Activated T-helper 1 cell treated with anti-CD3 and anti-CD28 coated beads, Interleukin-12 subunit alpha, Interleukin-12 subunit beta, Interleukin-2, Interleukin-4 antibody, amounts not matched to agents 30 ng/mL and 10 ng/mL and 1 ng/mL, durations not matched to agents 14 hours and 24 hours and 36 hours (primary cell): ENCODE measurements at regions not wholly inside any gene's neighbourhood (a gene's known extent, or its start where the extent isn't known, plus 50 kb on each side); places are given as distances from the start of the nearest gene placed in this dataset.
"Not testable (repeated sequence)": the region's sequence is repeated elsewhere in the genome, so short reads cannot be mapped to it uniquely, and the experiment has no call there.

Source experiments
- DNase-seq: peaks from one replicate; pipeline ENCODE4 v3.0.0; 2021; ENCODE audit warnings: low spot score
- H3K27ac Mint-ChIP-seq: one replicate; pipeline ENCODE4 v1.8.0; 2021; ENCODE audit warnings: mild to moderate bottlenecking, mixed read lengths
- H3K27me3 Mint-ChIP-seq: one replicate; pipeline ENCODE4 v1.8.0; 2022; ENCODE audit warnings: mild to moderate bottlenecking, moderate library complexity, mixed read lengths; ENCODE audit not compliant: insufficient read depth
- H3K36me3 Mint-ChIP-seq: one replicate; pipeline ENCODE4 v1.8.0; 2021; ENCODE audit warnings: low read depth, mixed read lengths
- H3K4me1 Mint-ChIP-seq: one replicate; pipeline ENCODE4 v1.8.0; 2021; ENCODE audit warnings: low read depth, mixed read lengths
- H3K4me3 Mint-ChIP-seq: one replicate; pipeline ENCODE4 v1.8.0; 2021; ENCODE audit warnings: mild to moderate bottlenecking, moderate library complexity, mixed read lengths
- H3K9me3 Mint-ChIP-seq: one replicate; pipeline ENCODE4 v1.8.0; 2021; ENCODE audit warnings: mixed read lengths
- intact Hi-C: fragments of 100-400 bp; cut with micrococcal nuclease; formaldehyde crosslinking; loops from one replicate; pipeline ENCODE4 v1.15.1; 2024

- intact Hi-C loops: no loop called here
- Mint-ChIP-seq H3K4me3 (no peak overlapping the region), H3K36me3 (no peaks in the 10 kb centered on the region), H3K9me3 (no peaks in the 10 kb centered on the region), H3K4me1 (no peaks in the 10 kb centered on the region), H3K27me3 (no peaks in the 10 kb centered on the region), H3K27ac (no peak overlapping the region)
- no peak for DNase-seq
Measured at GRCh38 chr1:195733408-195733807, 874.8 kb downstream of the KCNT2 start.

- DNase-seq: no peak
- intact Hi-C loops: no loop called here
- no peaks in the 10 kb centered on the region for H3K9me3 Mint-ChIP-seq
- no peaks in the 10 kb centered on the region for H3K4me1 Mint-ChIP-seq
- H3K27ac Mint-ChIP-seq: no peak overlapping the region
- H3K36me3 Mint-ChIP-seq: no peaks in the 10 kb centered on the region
- H3K27me3 Mint-ChIP-seq: no peaks in the 10 kb centered on the region
- H3K4me3 Mint-ChIP-seq: no peak overlapping the region
Measured at GRCh38 chr1:195731385-195731784, 876.9 kb downstream of the KCNT2 start.

GRCh38 chr1:195723796-195724194, 884.4 kb downstream of the KCNT2 start:
- no peak overlapping the region for H3K27ac Mint-ChIP-seq
- H3K27me3 Mint-ChIP-seq: no peaks in the 10 kb centered on the region
- H3K4me1 Mint-ChIP-seq: no peaks in the 10 kb centered on the region
- H3K4me3 Mint-ChIP-seq: no peak overlapping the region
- no peaks in the 10 kb centered on the region for H3K9me3 Mint-ChIP-seq
- DNase-seq: no peak
- intact Hi-C loops: no loop called here
- no peaks in the 10 kb centered on the region for H3K36me3 Mint-ChIP-seq

GRCh38 chr1:195722852-195723795, 885.1 kb downstream of the KCNT2 start:
- H3K4me3 Mint-ChIP-seq, intact Hi-C loops, H3K4me1 Mint-ChIP-seq, H3K27ac Mint-ChIP-seq, DNase-seq, H3K9me3 Mint-ChIP-seq, H3K27me3 Mint-ChIP-seq, H3K36me3 Mint-ChIP-seq: not testable (repeated sequence)

- intact Hi-C loops, H3K27me3 Mint-ChIP-seq, H3K9me3 Mint-ChIP-seq, DNase-seq, H3K36me3 Mint-ChIP-seq, H3K4me1 Mint-ChIP-seq, H3K4me3 Mint-ChIP-seq, H3K27ac Mint-ChIP-seq: not testable (repeated sequence)
Measured at GRCh38 chr1:195722146-195722545, 886.1 kb downstream of the KCNT2 start.

- Mint-ChIP-seq H3K36me3 (no peaks in the 10 kb centered on the region), H3K27me3 (no peaks in the 10 kb centered on the region), H3K4me3 (no peak overlapping the region), H3K4me1 (no peaks in the 10 kb centered on the region), H3K9me3 (no peaks in the 10 kb centered on the region), H3K27ac (no peak overlapping the region)
- DNase-seq: no peak
- intact Hi-C loops: no loop called here
Measured at GRCh38 chr1:195721210-195721971, 886.8 kb downstream of the KCNT2 start.

- no peak overlapping the region for H3K4me3 Mint-ChIP-seq
- H3K27ac Mint-ChIP-seq: no peak overlapping the region
- no peaks in the 10 kb centered on the region for H3K36me3 Mint-ChIP-seq
- no peaks in the 10 kb centered on the region for H3K4me1 Mint-ChIP-seq
- no peaks in the 10 kb centered on the region for H3K9me3 Mint-ChIP-seq
- intact Hi-C loops: no loop called here
- no peaks in the 10 kb centered on the region for H3K27me3 Mint-ChIP-seq
- no peak for DNase-seq
Measured at GRCh38 chr1:195717651-195718050, 890.6 kb downstream of the KCNT2 start.

GRCh38 chr1:195715652-195716051, 892.6 kb downstream of the KCNT2 start:
- no peak overlapping the region for H3K27ac Mint-ChIP-seq
- DNase-seq: no peak
- H3K36me3 Mint-ChIP-seq: no peaks in the 10 kb centered on the region
- no peaks in the 10 kb centered on the region for H3K27me3 Mint-ChIP-seq
- intact Hi-C loops: no loop called here
- no peaks in the 10 kb centered on the region for H3K4me1 Mint-ChIP-seq
- no peaks in the 10 kb centered on the region for H3K9me3 Mint-ChIP-seq
- H3K4me3 Mint-ChIP-seq: no peak overlapping the region

GRCh38 chr1:195714248-195714647, 894.0 kb downstream of the KCNT2 start:
- no peaks in the 10 kb centered on the region for H3K4me1 Mint-ChIP-seq
- no peaks in the 10 kb centered on the region for H3K9me3 Mint-ChIP-seq
- no peaks in the 10 kb centered on the region for H3K36me3 Mint-ChIP-seq
- no peak for DNase-seq
- no peak overlapping the region for H3K27ac Mint-ChIP-seq
- H3K27me3 Mint-ChIP-seq: no peaks in the 10 kb centered on the region
- H3K4me3 Mint-ChIP-seq: no peak overlapping the region
- intact Hi-C loops: no loop called here

GRCh38 chr1:195709821-195710220, 898.4 kb downstream of the KCNT2 start:
- H3K4me1 Mint-ChIP-seq: no peaks in the 10 kb centered on the region
- intact Hi-C loops: no loop called here

GRCh38 chr1:195704028-195704427, 904.2 kb downstream of the KCNT2 start:
- DNase-seq: no peak
- Mint-ChIP-seq H3K27ac (no peak overlapping the region), H3K4me1 (no peaks in the 10 kb centered on the region), H3K9me3 (no peaks in the 10 kb centered on the region), H3K27me3 (no peaks in the 10 kb centered on the region), H3K4me3 (no peak overlapping the region), H3K36me3 (no peaks in the 10 kb centered on the region)
- intact Hi-C loops: no loop called here

More at GRCh38 chr1:195709821-195710220, 898.4 kb downstream of the KCNT2 start:
- H3K4me3 Mint-ChIP-seq: no peak overlapping the region
- no peaks in the 10 kb centered on the region for H3K9me3 Mint-ChIP-seq
- H3K36me3 Mint-ChIP-seq: no peaks in the 10 kb centered on the region
- no peak overlapping the region for H3K27ac Mint-ChIP-seq
- no peaks in the 10 kb centered on the region for H3K27me3 Mint-ChIP-seq
- no peak for DNase-seq

- H3K36me3 Mint-ChIP-seq: no peaks in the 10 kb centered on the region
- intact Hi-C loops: no loop called here
- no peaks in the 10 kb centered on the region for H3K27me3 Mint-ChIP-seq
- H3K4me1 Mint-ChIP-seq: no peaks in the 10 kb centered on the region
- H3K27ac Mint-ChIP-seq: no peak overlapping the region
- no peak for DNase-seq
- no peak overlapping the region for H3K4me3 Mint-ChIP-seq
- no peaks in the 10 kb centered on the region for H3K9me3 Mint-ChIP-seq
Measured at GRCh38 chr1:195701149-195701548, 907.1 kb downstream of the KCNT2 start.

GRCh38 chr1:195697130-195697529, 911.1 kb downstream of the KCNT2 start:
- no peaks in the 10 kb centered on the region for H3K4me1 Mint-ChIP-seq
- no peaks in the 10 kb centered on the region for H3K9me3 Mint-ChIP-seq
- DNase-seq: no peak
- H3K27ac Mint-ChIP-seq: no peak overlapping the region
- H3K27me3 Mint-ChIP-seq: no peaks in the 10 kb centered on the region
- H3K36me3 Mint-ChIP-seq: no peaks in the 10 kb centered on the region
- intact Hi-C loops: no loop called here
- no peak overlapping the region for H3K4me3 Mint-ChIP-seq
